ENCODE measurements at regions not wholly inside any gene's neighbourhood (a gene's known extent, or its start where the extent isn't known, plus 50 kb on each side); places are given as distances from the start of the nearest gene placed in this dataset.

DNA sequence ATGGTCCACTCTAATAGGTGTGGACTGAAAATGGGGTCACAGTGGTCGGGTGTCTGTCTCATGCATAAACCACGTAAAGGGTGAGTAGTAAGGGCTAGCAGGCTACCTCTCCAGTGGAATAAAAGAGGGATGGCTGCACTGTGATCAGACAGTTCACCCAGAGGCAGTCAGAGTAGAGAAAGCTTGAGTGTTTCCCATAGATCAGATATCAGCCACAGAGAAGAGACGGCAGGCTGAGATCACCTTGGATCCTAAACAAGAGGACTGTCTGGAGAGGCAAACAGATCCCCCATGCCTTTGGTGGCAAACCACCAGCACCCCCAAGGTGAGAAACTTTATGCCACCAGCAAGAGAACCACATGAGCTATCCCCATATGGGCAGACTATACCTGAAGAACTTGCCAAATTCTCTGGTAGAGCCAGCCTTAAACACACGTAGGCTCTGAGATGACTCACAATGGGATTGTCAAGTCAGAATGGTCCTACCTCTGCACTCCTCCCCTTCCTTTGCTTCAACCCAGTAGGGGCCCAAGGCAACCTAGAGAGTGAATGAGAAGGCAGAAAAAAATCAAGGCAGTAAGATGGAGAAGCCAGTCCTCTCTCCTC lies 205.2 kb upstream of the MAP3K1 start:
- TF ChIP-seq, protein P1, sequence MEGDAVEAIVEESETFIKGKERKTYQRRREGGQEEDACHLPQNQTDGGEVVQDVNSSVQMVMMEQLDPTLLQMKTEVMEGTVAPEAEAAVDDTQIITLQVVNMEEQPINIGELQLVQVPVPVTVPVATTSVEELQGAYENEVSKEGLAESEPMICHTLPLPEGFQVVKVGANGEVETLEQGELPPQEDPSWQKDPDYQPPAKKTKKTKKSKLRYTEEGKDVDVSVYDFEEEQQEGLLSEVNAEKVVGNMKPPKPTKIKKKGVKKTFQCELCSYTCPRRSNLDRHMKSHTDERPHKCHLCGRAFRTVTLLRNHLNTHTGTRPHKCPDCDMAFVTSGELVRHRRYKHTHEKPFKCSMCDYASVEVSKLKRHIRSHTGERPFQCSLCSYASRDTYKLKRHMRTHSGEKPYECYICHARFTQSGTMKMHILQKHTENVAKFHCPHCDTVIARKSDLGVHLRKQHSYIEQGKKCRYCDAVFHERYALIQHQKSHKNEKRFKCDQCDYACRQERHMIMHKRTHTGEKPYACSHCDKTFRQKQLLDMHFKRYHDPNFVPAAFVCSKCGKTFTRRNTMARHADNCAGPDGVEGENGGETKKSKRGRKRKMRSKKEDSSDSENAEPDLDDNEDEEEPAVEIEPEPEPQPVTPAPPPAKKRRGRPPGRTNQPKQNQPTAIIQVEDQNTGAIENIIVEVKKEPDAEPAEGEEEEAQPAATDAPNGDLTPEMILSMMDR (IDR thresholded peaks at IDR 0.05), result no peak
- no peak for TF ChIP-seq POLR2A (IDR thresholded peaks at IDR 0.05)

Measured in uterus (tissue), 2 donors.